ENCODE measurements at regions not wholly inside any gene's neighbourhood (a gene's known extent, or its start where the extent isn't known, plus 50 kb on each side); places are given as distances from the start of the nearest gene placed in this dataset.
"Not testable (repeated sequence)": the region's sequence is repeated elsewhere in the genome, so short reads cannot be mapped to it uniquely, and the experiment has no call there.

DNA sequence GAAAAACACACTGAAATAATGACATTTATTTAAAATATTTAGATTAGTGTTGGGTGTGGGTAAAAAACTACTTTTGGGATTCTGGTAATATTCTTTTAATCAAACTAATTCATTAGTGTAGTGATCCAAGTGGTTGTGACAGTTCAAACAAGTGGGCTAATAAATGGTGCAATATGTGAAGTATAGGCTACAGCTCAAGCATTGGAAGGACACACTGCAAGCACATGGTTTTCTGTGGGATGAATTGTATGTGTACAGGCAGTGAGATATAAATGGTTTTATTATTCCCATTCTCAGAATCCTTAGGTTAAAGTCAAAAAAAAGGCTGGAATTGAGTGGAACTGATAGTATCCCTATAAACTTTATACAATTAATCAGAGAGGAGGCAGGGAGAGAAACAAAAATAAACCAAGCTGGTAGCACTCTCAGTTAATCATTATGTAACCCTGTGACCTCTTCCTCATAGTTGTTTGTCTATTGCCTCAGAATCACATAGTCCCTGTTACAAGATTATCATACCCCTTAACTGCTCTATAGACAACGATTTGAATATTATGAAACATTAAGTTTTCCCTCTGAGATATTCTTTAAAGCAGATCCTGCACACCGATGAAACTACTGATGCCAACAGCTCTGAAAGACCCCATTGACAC, 1755.4 kb upstream of the ACO1 start:
- H3K36me3 Mint-ChIP-seq: no peaks in the 10 kb centered on the region
- Histone ChIP-seq H3K4me1 (no peaks in the 10 kb centered on the region), H3K27me3 (no peaks in the 10 kb centered on the region), H3K4me3 (no peak overlapping the region), H3F3A (ENCODE audit: low read depth) (no peaks in the 10 kb centered on the region), H3K9ac (no peak overlapping the region), H3K9me3 (ENCODE audit: low read depth) (no peaks in the 10 kb centered on the region), H3K27ac (no peak overlapping the region), H2AFZ (replicated peaks) (no peak overlapping the region), H3K36me3 (no peaks in the 10 kb centered on the region), H3K4me2 (no peak overlapping the region), H3K79me2 (ENCODE audit: low read depth) (no peaks in the 10 kb centered on the region), H4K20me1 (ENCODE audit: low read depth) (no peaks in the 10 kb centered on the region)
- no peaks in the 10 kb centered on the region for H3K4me1 Mint-ChIP-seq
- no peak for TF ChIP-seq EZH2phosphoT487 (IDR thresholded peaks at IDR 0.05)
- no peak for TF ChIP-seq EZH2 (IDR thresholded peaks at IDR 0.05)
- TF ChIP-seq CTCF (IDR thresholded peaks at IDR 0.05): no peak
- H3K27ac Mint-ChIP-seq: no peak overlapping the region
- H3K27me3 Mint-ChIP-seq (ENCODE audit: insufficient read depth, low read depth): no peaks in the 10 kb centered on the region
- DNase-seq (ENCODE audit: low spot score): no peak
- H3K4me3 Mint-ChIP-seq: no peak overlapping the region
- H3K9me3 Mint-ChIP-seq: no peaks in the 10 kb centered on the region

DNA sequence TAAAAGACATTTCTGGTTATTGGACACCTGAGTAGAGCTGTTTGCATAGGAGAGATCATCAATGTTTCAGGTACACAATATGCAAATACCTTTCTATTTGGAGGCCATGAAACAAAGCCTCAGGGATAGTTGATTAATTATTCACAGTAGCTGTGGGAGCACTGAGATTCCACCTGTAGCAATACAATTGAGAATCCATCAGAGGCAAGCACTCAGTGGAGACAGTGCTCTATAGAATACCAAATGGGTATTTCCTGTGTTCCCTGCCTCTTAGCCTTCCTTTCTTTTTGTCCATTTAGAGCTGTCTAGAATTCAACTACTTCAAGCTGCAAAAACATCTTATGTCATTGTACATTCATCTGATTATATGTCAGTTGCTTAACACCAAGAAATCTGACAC, 1754.0 kb upstream of the ACO1 start:
- Mint-ChIP-seq H3K4me3 (no peak overlapping the region), H3K27ac (no peak overlapping the region), H3K27me3 (ENCODE audit: insufficient read depth, low read depth) (no peaks in the 10 kb centered on the region), H3K36me3 (no peaks in the 10 kb centered on the region), H3K9me3 (no peaks in the 10 kb centered on the region), H3K4me1 (no peaks in the 10 kb centered on the region)
- H4K20me1 ChIP-seq (ENCODE audit: low read depth): no peaks in the 10 kb centered on the region
- H3K4me1 ChIP-seq: no peaks in the 10 kb centered on the region
- H2AFZ ChIP-seq (replicated peaks): no peak overlapping the region
- H3F3A ChIP-seq (ENCODE audit: low read depth): no peaks in the 10 kb centered on the region
- no peaks in the 10 kb centered on the region for H3K79me2 ChIP-seq (ENCODE audit: low read depth)
- H3K4me3 ChIP-seq: no peak overlapping the region
- H3K27ac ChIP-seq: no peak overlapping the region
- no peak for DNase-seq (ENCODE audit: low spot score)
- no peaks in the 10 kb centered on the region for H3K9me3 ChIP-seq (ENCODE audit: low read depth)
- no peak overlapping the region for H3K4me2 ChIP-seq
- H3K27me3 ChIP-seq: no peaks in the 10 kb centered on the region
- H3K9ac ChIP-seq: no peak overlapping the region
- no peak for TF ChIP-seq EZH2phosphoT487 (IDR thresholded peaks at IDR 0.05)
- TF ChIP-seq EZH2 (IDR thresholded peaks at IDR 0.05): no peak
- no peak for TF ChIP-seq CTCF (IDR thresholded peaks at IDR 0.05)
- H3K36me3 ChIP-seq: no peaks in the 10 kb centered on the region

DNA sequence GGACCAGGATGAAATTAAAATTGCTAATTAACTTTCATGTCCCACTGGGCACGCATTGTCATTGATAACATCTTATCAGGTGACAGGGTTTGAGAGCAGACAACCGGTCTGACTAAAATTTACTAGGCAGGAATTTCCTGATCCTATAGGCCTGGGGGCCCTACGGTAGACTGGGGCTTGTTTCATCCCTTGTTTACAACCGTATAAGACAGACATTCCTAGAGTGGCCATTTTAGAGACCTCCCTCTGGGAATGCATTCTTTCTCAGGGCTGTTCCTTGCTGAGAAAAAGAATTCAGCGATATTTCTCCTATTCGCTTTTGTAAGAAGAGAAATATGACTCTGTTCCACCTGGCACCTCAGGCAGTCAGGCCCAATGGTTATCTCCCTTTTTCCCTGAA, 1737.8 kb upstream of the ACO1 start:
- H3K4me1 ChIP-seq; H3K4me1 Mint-ChIP-seq; H3K79me2 ChIP-seq (ENCODE audit: low read depth); H3K27me3 Mint-ChIP-seq (ENCODE audit: insufficient read depth, low read depth); H3K27ac ChIP-seq; H3K4me3 ChIP-seq; H4K20me1 ChIP-seq (ENCODE audit: low read depth); H3K9ac ChIP-seq; H3K4me2 ChIP-seq; H3F3A ChIP-seq (ENCODE audit: low read depth); H3K27me3 ChIP-seq; H3K4me3 Mint-ChIP-seq; H2AFZ ChIP-seq (replicated peaks); H3K36me3 ChIP-seq; H3K9me3 Mint-ChIP-seq; H3K27ac Mint-ChIP-seq; H3K9me3 ChIP-seq (ENCODE audit: low read depth); H3K36me3 Mint-ChIP-seq; DNase-seq (ENCODE audit: low spot score): not testable (repeated sequence)

- no peak for DNase-seq (ENCODE audit: low spot score)
- H3K36me3 ChIP-seq: no peaks in the 10 kb centered on the region
- Mint-ChIP-seq H3K27ac (no peak overlapping the region), H3K9me3 (no peaks in the 10 kb centered on the region), H3K27me3 (ENCODE audit: insufficient read depth, low read depth) (no peaks in the 10 kb centered on the region), H3K4me1 (no peaks in the 10 kb centered on the region), H3K36me3 (no peaks in the 10 kb centered on the region), H3K4me3 (no peak overlapping the region)
- no peak overlapping the region for H3K4me3 ChIP-seq
- H3K27me3 ChIP-seq: no peaks in the 10 kb centered on the region
- H3K9ac ChIP-seq: no peak overlapping the region
- H4K20me1 ChIP-seq (ENCODE audit: low read depth): no peaks in the 10 kb centered on the region
- H3K27ac ChIP-seq: no peak overlapping the region
- no peak overlapping the region for H2AFZ ChIP-seq (replicated peaks)
- no peak for TF ChIP-seq CTCF (IDR thresholded peaks at IDR 0.05)
- H3F3A ChIP-seq (ENCODE audit: low read depth): no peaks in the 10 kb centered on the region
- H3K4me1 ChIP-seq: no peaks in the 10 kb centered on the region
- H3K4me2 ChIP-seq: no peak overlapping the region
- no peaks in the 10 kb centered on the region for H3K79me2 ChIP-seq (ENCODE audit: low read depth)
- H3K9me3 ChIP-seq (ENCODE audit: low read depth): no peaks in the 10 kb centered on the region
These were observed 1722.5 kb upstream of the ACO1 start for GRCh38 chr9:30661925-30662324.

All from neural progenitor cell (in vitro differentiated cells).